RWPE2 (cell line): ENCODE measurements at regions not wholly inside any gene's neighbourhood (a gene's known extent, or its start where the extent isn't known, plus 50 kb on each side); places are given as distances from the start of the nearest gene placed in this dataset.

Source experiments
- ATAC-seq: fragments of 200-7000 bp; cut with Tn5 transposase; 3 replicates; pipeline ENCODE4 v1.9.1; 2021; ENCODE audit warnings: low read depth
- DNase-seq: peaks from one replicate; pipeline ENCODE4 v3.0.0-alpha.2; 2020; ENCODE audit warnings: low spot score
- H3K27ac ChIP-seq: fragments of 450-650 bp; 2 replicates; pipeline ENCODE4 v1.5.1; 2017; ENCODE audit warnings: mild to moderate bottlenecking; ENCODE audit not compliant: poor library complexity, severe bottlenecking
- H3K27me3 ChIP-seq: fragments of 250-450 bp; sonication (Bioruptor Pico); 2 replicates; pipeline ENCODE4 v1.5.1; 2021; ENCODE audit warnings: mild to moderate bottlenecking, moderate library complexity; ENCODE audit not compliant: insufficient read depth, poor library complexity, severe bottlenecking
- H3K36me3 ChIP-seq: fragments of 250-450 bp; sonication (Bioruptor Pico); 2 replicates; pipeline ENCODE4 v1.5.1; 2020; ENCODE audit warnings: low read depth, mild to moderate bottlenecking, moderate library complexity
- H3K4me1 ChIP-seq: fragments of 250-450 bp; sonication (Bioruptor Pico); 2 replicates; pipeline ENCODE4 v1.5.1; 2021; ENCODE audit warnings: mild to moderate bottlenecking, moderate library complexity; ENCODE audit not compliant: insufficient read depth, poor library complexity, severe bottlenecking
- H3K4me3 ChIP-seq: fragments of 250-450 bp; sonication (Bioruptor Pico); 2 replicates; pipeline ENCODE4 v1.5.1; 2021; ENCODE audit warnings: mild to moderate bottlenecking, moderate library complexity; ENCODE audit not compliant: severe bottlenecking
- H3K9me3 ChIP-seq: fragments of 250-450 bp; sonication (Bioruptor Pico); 2 replicates; pipeline ENCODE4 v1.5.1; 2021; ENCODE audit warnings: mild to moderate bottlenecking, moderate library complexity; ENCODE audit not compliant: severe bottlenecking
- CTCF ChIP-seq: fragments of 450-650 bp; IDR thresholded peaks from one replicate; pipeline ENCODE4 v1.5.1; 2017; ENCODE audit warnings: mild to moderate bottlenecking, moderate library complexity; ENCODE audit not compliant: poor library complexity, severe bottlenecking

GRCh38 chr20:1724901-1725300, 67.3 kb upstream of the SIRPG start:
- Histone ChIP-seq H3K27me3 (no peaks in the 10 kb centered on the region), H3K9me3 (no peaks in the 10 kb centered on the region), H3K27ac (no peak overlapping the region), H3K4me3 (no peak overlapping the region), H3K36me3 (no peaks in the 10 kb centered on the region), H3K4me1 (peaks cover 1% of the 10 kb centered on the region)
- TF ChIP-seq CTCF, result no peak
- no peak for DNase-seq
- no peak for ATAC-seq

GRCh38 chr20:1722513-1723050, 65.0 kb upstream of the SIRPG start:
- DNase-seq (no peak), ATAC-seq (no peak)
- peaks cover 14% of the 10 kb centered on the region for H3K4me1 ChIP-seq

GRCh38 chr20:1721687-1722512, 64.3 kb upstream of the SIRPG start:
- peaks cover 14% of the 10 kb centered on the region for H3K4me1 ChIP-seq
- H3K27me3 ChIP-seq, result no peaks in the 10 kb centered on the region
- no peaks in the 10 kb centered on the region for H3K9me3 ChIP-seq
- no peak for TF ChIP-seq CTCF
- ATAC-seq (no peak), DNase-seq (no peak)
- no peak overlapping the region for H3K27ac ChIP-seq
- no peaks in the 10 kb centered on the region for H3K36me3 ChIP-seq
- H3K4me3 ChIP-seq, result no peak overlapping the region

More at GRCh38 chr20:1722513-1723050, 65.0 kb upstream of the SIRPG start:
- H3K9me3 ChIP-seq, result no peaks in the 10 kb centered on the region
- no peak for TF ChIP-seq CTCF
- H3K36me3 ChIP-seq, result no peaks in the 10 kb centered on the region
- H3K27me3 ChIP-seq, result no peaks in the 10 kb centered on the region
- no peak overlapping the region for H3K4me3 ChIP-seq
- H3K27ac ChIP-seq, result no peak overlapping the region

GRCh38 chr20:1720845-1721475, 63.4 kb upstream of the SIRPG start:
- DNase-seq, result no peak
- peaks cover 14% of the 10 kb centered on the region for H3K4me1 ChIP-seq
- H3K27me3 ChIP-seq, result no peaks in the 10 kb centered on the region
- ATAC-seq, result no peak
- no peak for TF ChIP-seq CTCF
- no peak overlapping the region for H3K27ac ChIP-seq
- H3K9me3 ChIP-seq, result no peaks in the 10 kb centered on the region
- H3K36me3 ChIP-seq, result no peaks in the 10 kb centered on the region
- no peak overlapping the region for H3K4me3 ChIP-seq
